H1 (cell line): ENCODE measurements at regions not wholly inside any gene's neighbourhood (a gene's known extent, or its start where the extent isn't known, plus 50 kb on each side); places are given as distances from the start of the nearest gene placed in this dataset.

Experiments
- SIN3A ChIP-seq, 2 experiments: IDR thresholded peaks in 1 of 2; conservative IDR thresholded peaks in 1 of 2; 2 replicates each; pipeline ENCODE4 v1.6.1; 2011 to 2012; ENCODE audit warnings: low read length in 2 of 2, improper control_type of control experiment in 1 of 2, low read depth in 1 of 2, mild to moderate bottlenecking in 1 of 2
- SUZ12 ChIP-seq: fragments of 200-600 bp; sonication (generic); IDR thresholded peaks from 2 replicates; pipeline ENCODE4 v1.6.1; 2012; ENCODE audit warnings: mild to moderate bottlenecking, inconsistent platforms, low read length, moderate library complexity, mixed read lengths
- TBP ChIP-seq: IDR thresholded peaks from 2 replicates; pipeline ENCODE4 v1.6.1; 2011; ENCODE audit warnings: low read depth, low read length, improper control_type of control experiment
- TF ChIP-seq, protein P1 (sequence below): fragments of 300-600 bp; sonication (generic); IDR thresholded peaks from 2 replicates; pipeline ENCODE4 v1.7.1; 2012; ENCODE audit warnings: low read length, moderate library complexity, mild to moderate bottlenecking, inconsistent platforms; ENCODE audit not compliant: insufficient replicate concordance

- TF ChIP-seq, protein P1, sequence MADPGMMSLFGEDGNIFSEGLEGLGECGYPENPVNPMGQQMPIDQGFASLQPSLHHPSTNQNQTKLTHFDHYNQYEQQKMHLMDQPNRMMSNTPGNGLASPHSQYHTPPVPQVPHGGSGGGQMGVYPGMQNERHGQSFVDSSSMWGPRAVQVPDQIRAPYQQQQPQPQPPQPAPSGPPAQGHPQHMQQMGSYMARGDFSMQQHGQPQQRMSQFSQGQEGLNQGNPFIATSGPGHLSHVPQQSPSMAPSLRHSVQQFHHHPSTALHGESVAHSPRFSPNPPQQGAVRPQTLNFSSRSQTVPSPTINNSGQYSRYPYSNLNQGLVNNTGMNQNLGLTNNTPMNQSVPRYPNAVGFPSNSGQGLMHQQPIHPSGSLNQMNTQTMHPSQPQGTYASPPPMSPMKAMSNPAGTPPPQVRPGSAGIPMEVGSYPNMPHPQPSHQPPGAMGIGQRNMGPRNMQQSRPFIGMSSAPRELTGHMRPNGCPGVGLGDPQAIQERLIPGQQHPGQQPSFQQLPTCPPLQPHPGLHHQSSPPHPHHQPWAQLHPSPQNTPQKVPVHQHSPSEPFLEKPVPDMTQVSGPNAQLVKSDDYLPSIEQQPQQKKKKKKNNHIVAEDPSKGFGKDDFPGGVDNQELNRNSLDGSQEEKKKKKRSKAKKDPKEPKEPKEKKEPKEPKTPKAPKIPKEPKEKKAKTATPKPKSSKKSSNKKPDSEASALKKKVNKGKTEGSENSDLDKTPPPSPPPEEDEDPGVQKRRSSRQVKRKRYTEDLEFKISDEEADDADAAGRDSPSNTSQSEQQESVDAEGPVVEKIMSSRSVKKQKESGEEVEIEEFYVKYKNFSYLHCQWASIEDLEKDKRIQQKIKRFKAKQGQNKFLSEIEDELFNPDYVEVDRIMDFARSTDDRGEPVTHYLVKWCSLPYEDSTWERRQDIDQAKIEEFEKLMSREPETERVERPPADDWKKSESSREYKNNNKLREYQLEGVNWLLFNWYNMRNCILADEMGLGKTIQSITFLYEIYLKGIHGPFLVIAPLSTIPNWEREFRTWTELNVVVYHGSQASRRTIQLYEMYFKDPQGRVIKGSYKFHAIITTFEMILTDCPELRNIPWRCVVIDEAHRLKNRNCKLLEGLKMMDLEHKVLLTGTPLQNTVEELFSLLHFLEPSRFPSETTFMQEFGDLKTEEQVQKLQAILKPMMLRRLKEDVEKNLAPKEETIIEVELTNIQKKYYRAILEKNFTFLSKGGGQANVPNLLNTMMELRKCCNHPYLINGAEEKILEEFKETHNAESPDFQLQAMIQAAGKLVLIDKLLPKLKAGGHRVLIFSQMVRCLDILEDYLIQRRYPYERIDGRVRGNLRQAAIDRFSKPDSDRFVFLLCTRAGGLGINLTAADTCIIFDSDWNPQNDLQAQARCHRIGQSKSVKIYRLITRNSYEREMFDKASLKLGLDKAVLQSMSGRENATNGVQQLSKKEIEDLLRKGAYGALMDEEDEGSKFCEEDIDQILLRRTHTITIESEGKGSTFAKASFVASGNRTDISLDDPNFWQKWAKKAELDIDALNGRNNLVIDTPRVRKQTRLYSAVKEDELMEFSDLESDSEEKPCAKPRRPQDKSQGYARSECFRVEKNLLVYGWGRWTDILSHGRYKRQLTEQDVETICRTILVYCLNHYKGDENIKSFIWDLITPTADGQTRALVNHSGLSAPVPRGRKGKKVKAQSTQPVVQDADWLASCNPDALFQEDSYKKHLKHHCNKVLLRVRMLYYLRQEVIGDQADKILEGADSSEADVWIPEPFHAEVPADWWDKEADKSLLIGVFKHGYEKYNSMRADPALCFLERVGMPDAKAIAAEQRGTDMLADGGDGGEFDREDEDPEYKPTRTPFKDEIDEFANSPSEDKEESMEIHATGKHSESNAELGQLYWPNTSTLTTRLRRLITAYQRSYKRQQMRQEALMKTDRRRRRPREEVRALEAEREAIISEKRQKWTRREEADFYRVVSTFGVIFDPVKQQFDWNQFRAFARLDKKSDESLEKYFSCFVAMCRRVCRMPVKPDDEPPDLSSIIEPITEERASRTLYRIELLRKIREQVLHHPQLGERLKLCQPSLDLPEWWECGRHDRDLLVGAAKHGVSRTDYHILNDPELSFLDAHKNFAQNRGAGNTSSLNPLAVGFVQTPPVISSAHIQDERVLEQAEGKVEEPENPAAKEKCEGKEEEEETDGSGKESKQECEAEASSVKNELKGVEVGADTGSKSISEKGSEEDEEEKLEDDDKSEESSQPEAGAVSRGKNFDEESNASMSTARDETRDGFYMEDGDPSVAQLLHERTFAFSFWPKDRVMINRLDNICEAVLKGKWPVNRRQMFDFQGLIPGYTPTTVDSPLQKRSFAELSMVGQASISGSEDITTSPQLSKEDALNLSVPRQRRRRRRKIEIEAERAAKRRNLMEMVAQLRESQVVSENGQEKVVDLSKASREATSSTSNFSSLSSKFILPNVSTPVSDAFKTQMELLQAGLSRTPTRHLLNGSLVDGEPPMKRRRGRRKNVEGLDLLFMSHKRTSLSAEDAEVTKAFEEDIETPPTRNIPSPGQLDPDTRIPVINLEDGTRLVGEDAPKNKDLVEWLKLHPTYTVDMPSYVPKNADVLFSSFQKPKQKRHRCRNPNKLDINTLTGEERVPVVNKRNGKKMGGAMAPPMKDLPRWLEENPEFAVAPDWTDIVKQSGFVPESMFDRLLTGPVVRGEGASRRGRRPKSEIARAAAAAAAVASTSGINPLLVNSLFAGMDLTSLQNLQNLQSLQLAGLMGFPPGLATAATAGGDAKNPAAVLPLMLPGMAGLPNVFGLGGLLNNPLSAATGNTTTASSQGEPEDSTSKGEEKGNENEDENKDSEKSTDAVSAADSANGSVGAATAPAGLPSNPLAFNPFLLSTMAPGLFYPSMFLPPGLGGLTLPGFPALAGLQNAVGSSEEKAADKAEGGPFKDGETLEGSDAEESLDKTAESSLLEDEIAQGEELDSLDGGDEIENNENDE: no peak
- TF ChIP-seq SIN3A (conservative IDR thresholded peaks at IDR 0.05 in 1 of 2, IDR thresholded peaks at IDR 0.05 in 1 of 2; ENCODE audit: low read depth in 1 of 2, low read length in 2 of 2): no peak
- no peak for TF ChIP-seq SUZ12
- no peak for TF ChIP-seq TBP
Observed at GRCh38 chr9:108273988-108274387, 581.8 kb downstream of the ACTL7B start (continued).
